NCI-H774 (cell line): ENCODE measurements at regions not wholly inside any gene's neighbourhood (a gene's known extent, or its start where the extent isn't known, plus 50 kb on each side); places are given as distances from the start of the nearest gene placed in this dataset.

ENCODE experiments used
- DNase-seq: peaks from one replicate; lab custom pipeline; 2025; lab: John Stamatoyannopoulos, UW

GRCh38 chr6:102623201-102623600, 1229.7 kb downstream of the GRIK2 start:
- DNase-seq: no peak

DNA sequence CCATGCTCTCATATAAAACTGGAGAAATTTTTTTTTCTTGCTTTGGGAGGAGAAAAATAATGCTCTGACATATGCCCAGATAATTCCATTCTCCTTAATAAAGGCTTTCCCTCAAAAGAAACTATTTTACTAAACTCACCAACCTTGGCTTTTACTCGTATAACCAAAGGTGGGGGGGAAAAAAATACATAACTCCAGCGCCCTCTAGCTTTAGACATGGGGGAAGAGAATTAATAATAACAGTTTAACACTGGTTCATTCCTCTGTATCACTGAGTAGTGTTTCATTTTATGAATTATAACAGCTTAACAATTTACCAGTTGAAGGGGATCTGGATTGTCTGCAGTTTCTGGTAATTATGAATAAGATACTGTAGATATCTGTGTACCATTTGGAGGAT, 1226.1 kb downstream of the GRIK2 start:
- peak; percentile 11 for DNase-seq

GRCh38 chr6:102582569-102582968, 1189.1 kb downstream of the GRIK2 start:
- no peak for DNase-seq

GRCh38 chr6:102581378-102582124, 1188.0 kb downstream of the GRIK2 start:
- no peak for DNase-seq

GRCh38 chr6:102571236-102571908, 1177.9 kb downstream of the GRIK2 start:
- no peak for DNase-seq

GRCh38 chr6:102562713-102563112, 1169.2 kb downstream of the GRIK2 start:
- no peak for DNase-seq

GRCh38 chr6:102553214-102553613, 1159.7 kb downstream of the GRIK2 start:
- DNase-seq: no peak

DNA sequence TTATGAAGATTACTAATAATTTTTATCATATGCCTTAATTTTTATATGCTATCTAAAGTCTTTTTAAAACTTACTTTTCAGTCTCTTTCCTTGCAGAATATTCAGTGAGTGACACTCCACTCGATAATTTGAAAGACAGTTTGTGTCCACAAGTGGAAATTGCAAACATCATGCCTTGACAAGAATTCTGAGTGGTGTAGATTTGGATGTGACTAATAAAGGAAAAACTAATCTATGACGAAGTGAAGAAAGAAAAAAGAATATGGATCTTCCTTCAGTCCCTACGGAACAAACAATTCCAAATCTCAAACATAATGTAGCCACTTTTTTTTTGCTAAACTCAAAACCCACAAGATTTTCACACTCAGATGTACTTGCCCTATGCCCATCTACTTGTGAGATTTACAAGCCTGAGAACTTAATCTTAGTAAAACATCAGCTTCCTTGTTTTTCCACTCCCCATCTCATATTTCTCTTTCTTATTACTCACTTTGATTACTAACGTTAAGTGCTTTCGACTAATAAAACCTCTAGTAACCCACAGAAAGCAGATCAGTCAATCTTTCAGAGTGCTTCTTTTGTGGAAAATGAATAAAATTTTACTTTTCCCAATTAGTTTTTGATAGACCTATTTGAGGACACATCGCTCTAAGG, 1155.8 kb downstream of the GRIK2 start:
- DNase-seq: no peak

DNA sequence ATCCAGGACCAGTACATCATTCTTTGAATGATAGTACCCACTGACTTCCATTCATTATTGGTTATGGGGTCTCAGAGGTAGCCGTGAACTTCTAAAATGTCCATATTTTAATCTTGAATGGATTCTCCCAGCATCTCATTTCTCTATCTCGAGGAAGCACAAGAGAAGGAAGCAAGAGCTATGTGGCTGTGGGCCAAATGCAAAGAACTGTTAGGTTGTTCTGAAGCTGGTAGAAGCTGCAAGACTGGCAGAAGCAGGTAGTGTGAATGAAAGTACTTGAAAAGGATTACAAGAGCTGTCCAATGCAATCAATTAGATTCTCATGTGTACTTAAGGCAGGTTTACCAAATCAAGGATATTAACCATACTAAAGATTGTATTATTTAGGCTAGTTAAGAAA, 1131.8 kb downstream of the GRIK2 start:
- no peak for DNase-seq

- no peak for DNase-seq
Observed at GRCh38 chr6:102520966-102521365, 1127.5 kb downstream of the GRIK2 start.

DNA sequence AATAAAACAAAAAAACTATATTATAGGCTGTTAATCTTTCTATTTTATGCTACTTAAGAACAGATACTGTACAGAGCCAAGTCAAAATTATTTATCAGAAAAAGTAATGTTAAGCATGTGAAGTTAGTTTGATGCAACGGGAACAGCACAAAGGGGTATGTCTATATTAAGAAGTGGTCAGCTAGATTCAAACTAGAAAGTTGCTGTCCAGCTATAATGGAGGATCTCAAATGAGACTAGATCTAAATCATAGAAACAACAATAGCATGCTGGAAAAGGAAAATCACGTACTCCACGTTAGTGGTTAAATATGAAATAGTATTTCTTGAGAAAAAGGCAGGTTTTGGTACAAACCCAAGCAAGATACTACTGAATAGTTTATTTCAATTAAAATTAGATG, 1124.0 kb downstream of the GRIK2 start:
- no peak for DNase-seq

GRCh38 chr6:102501615-102502014, 1108.1 kb downstream of the GRIK2 start:
- DNase-seq: no peak

DNA sequence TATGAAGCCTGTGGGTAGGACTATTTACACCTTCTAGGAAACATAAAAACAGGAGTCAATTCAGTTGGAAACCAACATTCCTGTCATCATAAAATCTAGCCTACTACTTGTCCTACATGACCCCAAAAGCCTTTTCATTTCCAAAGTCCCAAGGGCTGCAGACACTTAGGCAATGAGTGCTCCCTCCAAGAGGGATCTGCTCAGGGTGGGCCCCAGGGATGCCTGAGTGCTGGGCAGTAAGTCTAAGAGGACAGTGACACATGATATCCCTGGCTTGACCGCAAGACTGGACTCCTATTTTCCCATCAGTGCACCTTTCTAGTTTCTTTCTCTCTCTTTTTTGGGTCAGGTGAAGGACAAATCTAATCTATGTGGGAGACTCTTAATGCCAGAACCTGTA, 1101.3 kb downstream of the GRIK2 start:
- no peak for DNase-seq

DNA sequence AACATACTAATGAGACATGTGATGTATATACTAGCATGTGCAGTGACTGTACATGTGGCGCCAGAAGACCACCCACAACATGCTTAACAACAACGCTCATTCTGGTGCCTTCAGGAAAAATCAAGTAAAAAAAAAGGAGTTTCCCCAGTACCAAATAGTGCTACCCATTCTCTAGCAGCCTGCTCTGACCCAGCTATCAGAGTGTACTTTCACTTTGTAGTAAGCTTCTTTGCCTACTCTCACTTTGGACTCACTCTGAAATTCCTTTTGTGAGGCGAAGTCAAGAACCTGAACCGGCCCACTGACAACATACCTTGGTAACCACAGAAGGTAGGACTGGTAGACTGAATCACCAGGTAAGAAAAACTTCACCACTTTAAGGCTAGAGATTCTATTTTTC, 1100.0 kb downstream of the GRIK2 start:
- no peak for DNase-seq

DNA sequence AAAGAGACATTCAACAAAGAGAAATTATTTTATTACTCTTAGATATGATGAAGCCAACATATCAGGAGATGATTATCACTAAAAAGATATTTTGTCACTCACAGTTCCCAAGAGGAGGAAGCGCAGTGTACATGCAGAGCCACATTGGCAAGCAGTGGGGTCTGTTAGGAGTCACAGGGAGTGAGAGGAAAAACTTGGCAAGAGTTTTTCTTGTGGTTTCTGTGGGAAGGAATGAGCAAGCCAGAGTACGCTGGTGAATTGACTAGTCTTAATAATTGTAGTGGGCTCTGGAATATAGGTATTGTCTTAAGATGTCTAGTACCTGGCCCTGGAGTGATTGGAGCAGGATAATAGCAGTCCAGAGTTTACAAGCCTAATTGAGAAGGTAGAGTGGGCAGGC, 1095.2 kb downstream of the GRIK2 start:
- no peak for DNase-seq

- DNase-seq: no peak
Observed at GRCh38 chr6:102485480-102485879, 1092.0 kb downstream of the GRIK2 start.

- DNase-seq: no peak
Observed at GRCh38 chr6:102474041-102474807, 1080.7 kb downstream of the GRIK2 start.

GRCh38 chr6:102458990-102459389, 1065.5 kb downstream of the GRIK2 start:
- no peak for DNase-seq

- DNase-seq: no peak
Observed at GRCh38 chr6:102438171-102438570, 1044.7 kb downstream of the GRIK2 start.

DNA sequence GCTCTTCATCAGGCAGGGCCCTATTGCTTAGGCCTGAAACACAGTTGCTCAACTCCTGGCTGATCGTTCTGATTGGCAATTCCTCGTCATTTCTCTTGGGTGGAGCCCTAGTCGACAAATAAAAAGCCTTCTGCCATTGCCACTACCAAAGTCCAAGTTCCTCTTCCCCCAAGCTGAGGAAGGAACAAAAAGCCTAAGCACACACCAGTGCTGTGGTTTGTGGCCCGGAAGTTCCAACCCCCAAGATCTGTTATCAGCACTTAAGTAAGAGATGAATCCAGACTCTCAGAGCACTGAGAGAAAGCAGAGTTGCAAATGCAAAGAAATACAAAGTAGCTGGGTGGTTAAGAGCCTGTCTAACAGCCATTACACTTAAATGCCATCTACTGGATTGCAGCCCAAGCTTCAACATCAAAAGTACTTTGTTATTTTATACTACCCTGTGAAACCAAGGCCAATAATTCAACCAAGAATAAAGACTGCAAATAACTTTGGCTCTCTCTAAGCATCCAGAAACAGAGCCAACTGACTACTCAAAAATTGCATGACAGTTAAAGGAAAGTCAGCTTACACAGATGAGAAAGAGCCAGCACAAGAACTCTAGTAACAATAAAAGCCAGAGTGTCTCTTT, 1024.0 kb downstream of the GRIK2 start:
- DNase-seq: no peak

GRCh38 chr6:102415891-102416290, 1022.4 kb downstream of the GRIK2 start:
- no peak for DNase-seq

DNA sequence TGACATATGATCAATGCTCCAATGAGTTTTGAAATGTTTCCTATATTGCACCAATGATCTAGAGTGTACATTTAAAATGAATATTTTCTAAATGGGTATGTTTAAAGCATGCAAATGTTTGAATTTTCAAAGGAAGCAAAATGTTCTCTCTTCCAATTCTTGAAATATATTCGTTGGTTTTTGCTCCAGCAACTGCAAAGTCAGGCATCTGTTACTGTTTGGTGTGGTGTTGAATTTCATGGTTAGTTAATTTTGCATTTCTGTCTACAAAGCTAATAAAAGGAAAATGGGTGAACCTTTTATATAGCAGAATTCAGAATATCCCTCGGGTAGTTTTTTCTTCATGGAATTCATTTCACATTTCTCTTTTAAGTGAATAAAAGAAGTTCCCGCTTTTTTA, 1018.3 kb downstream of the GRIK2 start:
- no peak for DNase-seq
